SIG-M5 treated with dmso at 0.1 percent for 504 hours (cell line): ENCODE measurements at regions not wholly inside any gene's neighbourhood (a gene's known extent, or its start where the extent isn't known, plus 50 kb on each side); places are given as distances from the start of the nearest gene placed in this dataset.

Experiments
- DNase-seq: peaks from one replicate; lab custom pipeline; 2025; ENCODE audit not compliant: unreplicated experiment; lab: John Stamatoyannopoulos, UW

DNA sequence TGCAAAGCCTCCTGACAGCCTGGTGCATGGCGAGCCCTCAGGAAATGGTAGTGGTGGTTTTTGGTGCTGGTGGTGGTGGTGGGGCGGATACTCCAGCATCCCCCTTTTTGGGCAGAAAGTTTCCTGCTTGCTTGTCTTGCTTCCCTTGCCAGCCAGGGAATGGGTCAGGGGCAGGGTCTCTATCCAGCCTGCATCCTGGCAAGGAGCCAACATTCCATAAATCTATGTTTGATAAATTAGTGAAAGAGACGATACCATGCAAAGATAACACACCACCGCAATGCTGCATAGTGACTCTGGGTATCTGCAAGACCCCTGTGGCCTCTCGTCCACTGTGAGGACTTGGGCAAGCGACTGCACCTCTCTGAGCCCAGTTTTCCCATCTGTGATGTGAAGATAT, 246.2 kb downstream of the LRFN2 start:
- no peak for DNase-seq

- DNase-seq, result no peak
Observed at GRCh38 chr6:40340196-40340595, 247.0 kb downstream of the LRFN2 start.

DNA sequence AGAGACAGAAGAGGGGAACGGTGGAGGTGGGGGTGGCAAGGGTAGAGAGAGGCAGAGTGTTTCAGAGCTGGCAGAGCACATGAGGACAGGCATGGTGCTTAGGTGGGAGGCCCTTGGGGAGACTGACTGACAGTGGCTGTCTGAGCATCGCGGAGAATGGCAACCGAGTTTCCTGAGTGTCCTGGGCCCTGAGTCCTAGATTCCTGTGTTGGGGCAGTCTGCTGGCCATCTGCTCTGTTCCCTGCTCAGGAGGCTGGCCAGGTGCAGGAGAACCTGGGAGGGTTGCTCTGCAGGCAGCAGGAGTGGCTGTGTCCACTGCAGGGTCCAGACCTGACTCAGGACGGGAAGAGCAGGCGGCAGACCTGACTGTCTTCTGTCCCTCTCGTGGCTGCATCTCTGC, 248.9 kb downstream of the LRFN2 start:
- DNase-seq, result no peak

- no peak for DNase-seq
Observed at GRCh38 chr6:40336940-40337760, 250.0 kb downstream of the LRFN2 start.

GRCh38 chr6:40336296-40336695, 250.9 kb downstream of the LRFN2 start:
- no peak for DNase-seq

DNA sequence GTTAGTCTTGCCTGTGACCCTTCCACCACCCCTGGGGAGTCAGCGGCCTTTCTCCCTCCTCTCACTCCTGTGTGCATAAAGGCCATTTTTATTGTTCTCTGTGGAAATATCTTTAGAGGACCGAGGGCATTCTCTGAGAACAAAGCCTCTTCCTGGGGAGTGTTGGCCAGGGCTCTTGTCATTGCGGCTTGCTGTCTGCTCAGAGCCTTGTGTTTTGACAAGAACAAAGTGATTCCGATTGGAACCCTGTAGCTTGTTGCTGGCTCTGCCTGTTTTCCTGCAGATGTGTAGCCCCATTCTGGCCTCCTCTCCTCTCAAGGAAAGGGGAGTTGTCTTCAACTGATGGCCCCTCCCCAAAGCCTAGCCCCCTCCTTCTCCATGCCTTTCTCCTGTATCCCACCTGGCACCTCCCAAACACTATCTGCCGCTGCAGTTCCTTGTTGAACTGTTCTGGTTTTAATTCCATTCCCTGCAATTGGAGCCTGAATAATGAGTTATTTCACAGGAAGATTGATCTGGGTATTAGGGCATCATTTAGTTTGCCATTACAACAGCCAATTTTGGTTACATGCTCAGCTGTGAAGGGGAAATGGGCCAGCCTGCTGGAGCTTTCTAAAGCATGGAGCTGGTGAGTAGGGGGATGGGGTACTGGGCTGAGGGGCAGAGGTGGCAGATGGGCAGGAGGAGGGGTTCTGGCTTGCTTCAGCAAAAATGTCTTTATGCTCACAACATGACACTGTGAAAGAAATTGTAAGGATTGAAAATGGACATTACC, 252.5 kb downstream of the LRFN2 start:
- no peak for DNase-seq

GRCh38 chr6:40331545-40331944, 255.6 kb downstream of the LRFN2 start:
- DNase-seq, result no peak

- DNase-seq, result no peak
Observed at GRCh38 chr6:40330301-40330721, 256.9 kb downstream of the LRFN2 start.

DNA sequence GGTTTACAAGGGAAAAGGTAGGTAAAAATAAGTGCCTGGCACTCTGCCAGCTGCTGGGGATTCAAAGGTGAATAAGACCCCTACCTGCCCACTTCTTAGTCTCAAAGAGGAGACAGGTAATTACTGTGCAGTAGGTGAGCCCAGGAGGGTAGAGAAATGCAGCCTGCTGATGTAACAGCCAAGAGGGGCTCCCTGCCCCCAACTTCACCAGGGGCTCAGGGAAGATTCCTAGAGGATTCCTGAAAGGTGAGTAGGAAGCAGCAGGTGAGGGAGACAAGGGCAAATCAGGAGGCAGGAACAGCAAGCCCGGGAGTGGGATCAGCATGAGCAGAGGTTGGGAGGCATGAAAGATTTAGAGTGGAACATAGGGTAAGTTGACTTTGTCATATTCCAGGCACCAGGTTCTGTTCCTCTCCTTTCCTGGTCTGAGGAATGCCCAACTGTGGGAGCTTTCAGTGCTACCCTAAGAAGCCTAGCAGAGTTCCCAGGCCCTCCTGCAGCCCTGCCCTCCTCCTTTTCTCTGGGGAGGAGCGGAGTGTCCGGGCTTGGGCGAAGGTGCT, 258.1 kb downstream of the LRFN2 start:
- no peak for DNase-seq

DNA sequence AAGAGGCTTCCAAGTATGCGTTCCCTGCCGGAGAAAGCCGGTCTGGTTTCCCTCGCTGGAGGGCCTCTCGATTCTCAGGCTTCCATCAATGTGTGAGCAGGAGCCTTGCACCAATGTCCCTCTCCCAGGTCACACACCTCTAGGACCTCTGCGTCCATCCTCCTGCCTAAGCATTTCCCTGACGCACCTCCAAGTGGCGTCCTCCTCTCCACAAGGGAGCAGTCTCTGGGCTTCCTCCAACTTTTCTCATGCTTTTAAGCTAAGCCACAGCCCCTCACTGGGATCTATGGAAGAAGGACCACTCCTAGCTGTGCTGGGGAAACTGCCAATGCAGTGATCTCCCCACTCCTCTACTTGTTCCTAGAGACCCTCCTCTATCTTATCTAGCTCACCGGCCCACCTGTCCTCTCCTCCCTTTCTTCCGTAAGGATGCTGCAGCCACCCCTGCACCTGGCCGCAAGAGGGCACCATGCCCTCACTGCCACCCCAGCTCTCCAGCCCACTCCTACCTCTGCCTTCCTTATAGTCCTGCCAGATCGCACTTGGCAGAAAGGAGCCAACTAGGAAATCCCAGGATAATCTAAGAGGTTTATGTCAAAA, 258.7 kb downstream of the LRFN2 start:
- peak; percentile 0 for DNase-seq

DNA sequence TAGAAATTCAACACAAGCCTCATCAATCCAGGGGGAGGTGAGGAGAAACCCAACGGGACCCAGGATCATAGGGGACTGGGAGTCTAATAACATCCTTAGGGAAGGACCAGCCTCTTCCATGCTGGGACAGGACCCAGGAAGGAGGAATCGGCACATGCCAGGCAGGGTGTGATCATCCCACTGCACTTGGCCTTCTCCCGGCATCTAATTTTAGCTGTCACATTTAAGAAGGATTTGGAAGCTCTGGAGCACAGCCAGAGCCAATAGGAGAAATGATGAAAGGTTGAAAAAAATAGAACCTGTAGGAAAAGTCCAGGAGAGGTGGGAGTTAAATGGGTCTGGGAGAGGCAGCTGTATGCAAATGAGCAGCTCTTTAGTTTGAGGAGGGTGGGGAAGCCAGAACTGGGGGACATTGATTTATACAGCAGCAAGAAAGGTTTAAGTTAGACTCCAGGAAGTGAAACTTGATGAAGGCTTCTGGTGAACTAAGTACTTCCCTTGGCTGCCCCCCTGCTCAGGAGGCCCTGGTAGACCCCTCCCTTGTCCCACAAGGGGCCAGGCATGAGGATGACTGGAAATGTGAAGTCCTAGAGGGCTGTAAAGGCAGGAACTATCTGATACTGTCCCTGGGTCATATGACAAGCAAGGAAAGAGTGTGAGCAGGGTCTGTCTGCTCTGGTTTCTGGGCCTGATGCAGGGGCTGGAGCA, 260.3 kb downstream of the LRFN2 start:
- DNase-seq, result no peak

GRCh38 chr6:40325791-40326190, 261.4 kb downstream of the LRFN2 start:
- DNase-seq, result no peak

- DNase-seq, result no peak
Observed at GRCh38 chr6:40325041-40325440, 262.1 kb downstream of the LRFN2 start.

DNA sequence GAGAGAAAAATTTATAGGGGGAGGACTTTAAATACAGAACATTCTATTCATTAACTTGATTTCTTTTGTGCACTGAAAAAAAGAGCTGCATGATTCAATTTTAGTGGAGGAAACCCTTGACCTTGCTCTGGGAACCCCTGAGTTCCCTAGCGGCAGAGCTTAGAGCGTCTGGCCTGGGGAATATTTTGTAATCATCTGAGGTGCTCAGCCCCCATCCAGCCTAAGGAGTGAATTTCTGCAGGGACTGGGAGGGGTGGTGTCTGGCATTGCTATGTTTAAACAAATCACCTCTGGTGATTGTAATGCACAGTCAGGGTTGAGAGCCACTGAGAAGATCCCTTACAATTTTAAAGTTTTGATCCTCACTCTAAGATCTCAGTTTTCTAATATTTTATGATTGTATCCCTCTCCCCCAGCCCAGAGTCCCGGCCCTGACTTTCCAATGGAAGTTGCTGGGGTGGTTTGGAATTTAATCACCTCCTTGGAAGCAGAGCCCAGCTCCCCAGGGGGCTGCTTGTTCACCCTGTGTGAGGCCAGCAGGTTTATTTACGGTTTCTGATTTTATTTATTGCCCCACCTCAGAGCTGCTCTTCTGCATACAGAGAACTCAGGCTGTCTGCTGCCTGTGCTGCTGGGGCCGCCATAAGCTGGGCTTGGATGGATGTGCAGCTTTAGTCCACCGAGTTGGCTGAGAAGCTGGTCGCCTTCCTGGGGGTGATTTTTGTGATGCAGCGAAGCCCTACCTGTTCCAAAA, 263.1 kb downstream of the LRFN2 start:
- DNase-seq, result no peak

DNA sequence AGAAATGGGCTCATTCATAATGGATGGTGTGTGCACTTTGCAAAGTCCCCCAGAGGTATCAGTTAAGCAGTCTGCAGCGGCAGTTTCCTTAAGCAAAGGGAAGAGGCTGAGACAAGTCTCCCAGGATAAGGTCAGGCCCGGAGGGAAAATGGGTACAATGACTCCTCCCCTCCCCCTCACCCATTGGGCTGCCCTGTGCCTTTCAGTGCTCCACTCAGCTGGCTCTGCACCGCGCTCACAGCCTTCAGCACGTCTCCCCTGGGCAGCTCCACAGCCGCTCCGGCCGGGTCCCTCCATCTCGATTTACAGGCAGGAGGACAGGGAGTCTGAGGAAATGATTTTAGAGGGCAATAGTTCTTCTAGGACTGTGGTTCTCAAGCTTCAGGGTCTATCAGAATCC, 264.8 kb downstream of the LRFN2 start:
- DNase-seq, result no peak

DNA sequence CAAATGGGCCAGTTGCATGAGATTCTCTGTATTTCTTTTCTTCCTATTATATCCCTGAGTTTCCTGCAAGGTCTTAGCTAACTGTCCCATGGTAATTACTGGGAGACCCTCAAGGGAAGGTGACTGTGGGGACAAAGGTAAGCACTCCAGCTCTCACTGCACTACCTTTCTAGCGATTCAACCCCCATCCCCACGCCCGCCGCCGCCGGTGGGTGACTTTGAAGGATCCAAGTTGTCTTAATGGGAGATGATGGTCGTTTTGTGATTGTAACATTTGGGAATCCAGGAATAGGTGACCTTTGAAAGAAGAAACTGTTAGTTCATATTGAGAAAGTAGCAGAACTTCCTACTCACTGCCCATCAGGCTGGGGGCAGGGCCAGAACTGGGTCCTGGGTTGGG, 265.5 kb downstream of the LRFN2 start:
- no peak for DNase-seq

DNA sequence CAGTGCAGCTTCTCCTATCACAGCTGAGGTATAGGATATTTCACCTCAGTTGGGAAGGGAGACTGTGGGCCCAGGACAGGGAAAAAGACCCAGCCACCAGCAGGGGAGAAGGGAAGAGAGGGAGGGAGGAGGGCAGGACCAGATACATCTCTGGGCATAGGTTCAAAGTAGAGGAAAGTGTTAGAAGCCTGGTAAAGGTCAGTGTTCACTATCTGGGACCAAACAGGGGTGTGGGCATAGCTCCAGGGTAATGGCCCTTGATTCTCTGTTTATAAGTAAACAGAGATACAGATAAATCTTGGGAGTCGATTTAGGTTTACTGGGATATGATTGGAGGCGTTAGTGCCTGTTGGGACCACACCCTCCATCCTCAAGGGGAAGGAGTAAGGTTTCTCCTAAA, 266.2 kb downstream of the LRFN2 start:
- DNase-seq, result no peak

- no peak for DNase-seq
Observed at GRCh38 chr6:40320441-40320840, 266.7 kb downstream of the LRFN2 start.

GRCh38 chr6:40319124-40319523, 268.0 kb downstream of the LRFN2 start:
- no peak for DNase-seq

GRCh38 chr6:40315060-40315459, 272.1 kb downstream of the LRFN2 start:
- DNase-seq, result no peak
